HEK293 (cell line): ENCODE measurements at regions not wholly inside any gene's neighbourhood (a gene's known extent, or its start where the extent isn't known, plus 50 kb on each side); places are given as distances from the start of the nearest gene placed in this dataset.

Source experiments
- ZNF114 ChIP-seq: fragments of 450-650 bp; formaldehyde crosslinking; IDR thresholded peaks from 2 replicates; pipeline ENCODE4 v1.5.0; 2017; ENCODE audit warnings: missing biosample characterization, missing genetic modification characterization
- ZNF335 ChIP-seq: fragments of 450-650 bp; formaldehyde crosslinking; conservative IDR thresholded peaks from 2 replicates; pipeline ENCODE4 v1.5.1; 2016; ENCODE audit warnings: missing biosample characterization, missing genetic modification characterization
- ZNF558 ChIP-seq: fragments of 450-650 bp; formaldehyde crosslinking; IDR thresholded peaks from 2 replicates; pipeline ENCODE4 v1.5.1; 2016; ENCODE audit warnings: missing biosample characterization, missing genetic modification characterization
- ZNF626 ChIP-seq: fragments of 450-650 bp; sonication (Bioruptor Pico); formaldehyde crosslinking; IDR thresholded peaks from 2 replicates; pipeline ENCODE4 v1.5.1; 2018; ENCODE audit warnings: missing biosample characterization, missing genetic modification characterization, inconsistent platforms
- ZNF768 ChIP-seq: fragments of 450-650 bp; formaldehyde crosslinking; IDR thresholded peaks from 2 replicates; pipeline ENCODE4 v1.5.1; 2018; ENCODE audit warnings: missing biosample characterization, mild to moderate bottlenecking, missing genetic modification characterization
- ZNF785 ChIP-seq: fragments of 450-650 bp; formaldehyde crosslinking; IDR thresholded peaks from 2 replicates; pipeline ENCODE4 v1.5.1; 2016; ENCODE audit warnings: missing biosample characterization, missing genetic modification characterization
- TF ChIP-seq, protein P1 (sequence below): fragments of 450-650 bp; formaldehyde crosslinking; IDR thresholded peaks from 2 replicates; pipeline ENCODE4 v1.5.1; 2016; ENCODE audit warnings: missing biosample characterization, missing genetic modification characterization
- TF ChIP-seq, protein P2 (sequence below): sonication (generic); formaldehyde crosslinking; IDR thresholded peaks from 2 replicates; pipeline ENCODE4 v1.8.1; 2022; ENCODE audit warnings: mild to moderate bottlenecking, moderate library complexity, missing genetic modification reagents

DNA sequence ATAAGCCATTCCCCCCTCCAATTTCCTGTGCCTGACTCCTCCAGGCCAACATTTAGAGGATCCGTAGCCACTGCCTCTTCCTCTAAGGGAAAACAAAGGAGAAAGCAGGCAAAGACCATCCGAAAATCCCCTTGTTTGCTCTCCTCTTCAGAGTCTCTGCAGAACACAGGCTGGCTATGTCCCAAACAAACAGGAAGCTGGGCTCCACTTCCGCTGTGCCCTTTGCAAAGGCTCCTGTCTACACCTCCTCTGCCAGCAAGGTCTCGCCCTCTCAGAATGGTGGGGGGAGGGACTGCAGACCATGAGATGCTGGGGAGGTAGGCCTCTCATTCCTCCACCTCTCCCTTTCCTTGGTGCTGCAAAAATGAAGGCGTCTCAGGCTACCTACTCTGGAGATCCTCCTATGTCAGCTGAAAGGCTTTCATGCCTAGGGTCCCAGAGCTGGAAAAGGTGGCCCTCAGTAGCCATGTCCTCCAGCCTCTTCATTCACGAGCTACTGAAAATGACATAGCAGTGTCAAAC, 596.2 kb downstream of the BUD13 start:
- no peak for TF ChIP-seq ZNF558 (tag by site-specific recombination)
- TF ChIP-seq, protein P1, sequence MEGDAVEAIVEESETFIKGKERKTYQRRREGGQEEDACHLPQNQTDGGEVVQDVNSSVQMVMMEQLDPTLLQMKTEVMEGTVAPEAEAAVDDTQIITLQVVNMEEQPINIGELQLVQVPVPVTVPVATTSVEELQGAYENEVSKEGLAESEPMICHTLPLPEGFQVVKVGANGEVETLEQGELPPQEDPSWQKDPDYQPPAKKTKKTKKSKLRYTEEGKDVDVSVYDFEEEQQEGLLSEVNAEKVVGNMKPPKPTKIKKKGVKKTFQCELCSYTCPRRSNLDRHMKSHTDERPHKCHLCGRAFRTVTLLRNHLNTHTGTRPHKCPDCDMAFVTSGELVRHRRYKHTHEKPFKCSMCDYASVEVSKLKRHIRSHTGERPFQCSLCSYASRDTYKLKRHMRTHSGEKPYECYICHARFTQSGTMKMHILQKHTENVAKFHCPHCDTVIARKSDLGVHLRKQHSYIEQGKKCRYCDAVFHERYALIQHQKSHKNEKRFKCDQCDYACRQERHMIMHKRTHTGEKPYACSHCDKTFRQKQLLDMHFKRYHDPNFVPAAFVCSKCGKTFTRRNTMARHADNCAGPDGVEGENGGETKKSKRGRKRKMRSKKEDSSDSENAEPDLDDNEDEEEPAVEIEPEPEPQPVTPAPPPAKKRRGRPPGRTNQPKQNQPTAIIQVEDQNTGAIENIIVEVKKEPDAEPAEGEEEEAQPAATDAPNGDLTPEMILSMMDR (tag by site-specific recombination) = no peak
- TF ChIP-seq, protein P2, sequence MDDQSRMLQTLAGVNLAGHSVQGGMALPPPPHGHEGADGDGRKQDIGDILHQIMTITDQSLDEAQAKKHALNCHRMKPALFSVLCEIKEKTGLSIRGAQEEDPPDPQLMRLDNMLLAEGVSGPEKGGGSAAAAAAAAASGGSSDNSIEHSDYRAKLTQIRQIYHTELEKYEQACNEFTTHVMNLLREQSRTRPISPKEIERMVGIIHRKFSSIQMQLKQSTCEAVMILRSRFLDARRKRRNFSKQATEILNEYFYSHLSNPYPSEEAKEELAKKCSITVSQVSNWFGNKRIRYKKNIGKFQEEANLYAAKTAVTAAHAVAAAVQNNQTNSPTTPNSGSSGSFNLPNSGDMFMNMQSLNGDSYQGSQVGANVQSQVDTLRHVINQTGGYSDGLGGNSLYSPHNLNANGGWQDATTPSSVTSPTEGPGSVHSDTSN (CRISPR knock-in tag) = no peak
- TF ChIP-seq ZNF785 (tag by site-specific recombination) = no peak
- no peak for TF ChIP-seq ZNF114
- TF ChIP-seq ZNF626 (tag by site-specific recombination) = no peak
- no peak for TF ChIP-seq ZNF768 (tag by site-specific recombination)
- no peak for TF ChIP-seq ZNF335 (tag by site-specific recombination)
